AG04449 (cell line): ENCODE measurements at regions not wholly inside any gene's neighbourhood (a gene's known extent, or its start where the extent isn't known, plus 50 kb on each side); places are given as distances from the start of the nearest gene placed in this dataset.

Source experiments
- CTCF ChIA-PET: fragments of 350-600 bp; formaldehyde crosslinking; extraction: SDS; loops from one replicate; lab custom pipeline; 2021; ENCODE audit warnings: antibody characterized with exemption; lab: Yijun Ruan, JAX
- POLR2A ChIA-PET: fragments of 400-600, 350-600 bp; formaldehyde crosslinking; extraction: SDS; loops from one replicate; lab custom pipeline; 2020; ENCODE audit warnings: antibody characterized with exemption, inconsistent platforms; lab: Yijun Ruan, JAX
- DNase-seq: peaks from one replicate; pipeline ENCODE4 v3.0.0-alpha.2; 2010; ENCODE audit warnings: low read depth, low spot score
- H3K4me3 ChIP-seq: 2 replicates; pipeline ENCODE4 v1.5.1; 2011; ENCODE audit warnings: low read depth, mild to moderate bottlenecking, control low read depth, low read length
- TF ChIP-seq, protein P1 (sequence below): IDR thresholded peaks from one replicate; pipeline ENCODE4 v1.5.1; 2011; ENCODE audit warnings: mild to moderate bottlenecking, moderate library complexity, low read length, control low read depth, inconsistent platforms; ENCODE audit not compliant: insufficient read depth; ENCODE audit errors: missing control alignments

DNA sequence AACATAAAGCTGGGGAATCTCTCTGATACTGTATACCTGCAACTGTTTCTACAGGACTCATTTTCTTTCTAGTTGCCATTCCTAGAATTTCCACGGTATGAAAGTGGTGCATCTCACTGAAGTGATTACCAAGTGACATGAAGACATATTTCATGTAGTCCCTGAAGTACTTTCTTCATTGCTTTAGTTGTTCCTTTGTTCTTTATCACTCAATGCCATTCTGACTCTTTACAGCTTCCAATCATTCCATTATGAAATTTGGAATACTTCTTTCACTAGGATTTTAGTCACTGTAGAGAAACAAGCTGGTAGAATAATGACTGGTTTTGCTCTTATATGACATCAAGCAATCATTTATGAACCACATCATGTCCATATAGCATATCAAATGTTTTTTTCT is 645.1 kb downstream of the CDH18 start:
- no peak for DNase-seq
- H3K4me3 ChIP-seq: no peak overlapping the region
- TF ChIP-seq, protein P1, sequence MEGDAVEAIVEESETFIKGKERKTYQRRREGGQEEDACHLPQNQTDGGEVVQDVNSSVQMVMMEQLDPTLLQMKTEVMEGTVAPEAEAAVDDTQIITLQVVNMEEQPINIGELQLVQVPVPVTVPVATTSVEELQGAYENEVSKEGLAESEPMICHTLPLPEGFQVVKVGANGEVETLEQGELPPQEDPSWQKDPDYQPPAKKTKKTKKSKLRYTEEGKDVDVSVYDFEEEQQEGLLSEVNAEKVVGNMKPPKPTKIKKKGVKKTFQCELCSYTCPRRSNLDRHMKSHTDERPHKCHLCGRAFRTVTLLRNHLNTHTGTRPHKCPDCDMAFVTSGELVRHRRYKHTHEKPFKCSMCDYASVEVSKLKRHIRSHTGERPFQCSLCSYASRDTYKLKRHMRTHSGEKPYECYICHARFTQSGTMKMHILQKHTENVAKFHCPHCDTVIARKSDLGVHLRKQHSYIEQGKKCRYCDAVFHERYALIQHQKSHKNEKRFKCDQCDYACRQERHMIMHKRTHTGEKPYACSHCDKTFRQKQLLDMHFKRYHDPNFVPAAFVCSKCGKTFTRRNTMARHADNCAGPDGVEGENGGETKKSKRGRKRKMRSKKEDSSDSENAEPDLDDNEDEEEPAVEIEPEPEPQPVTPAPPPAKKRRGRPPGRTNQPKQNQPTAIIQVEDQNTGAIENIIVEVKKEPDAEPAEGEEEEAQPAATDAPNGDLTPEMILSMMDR: no peak
- POLR2A ChIA-PET: no interaction called here
- CTCF ChIA-PET: no interaction called here

DNA sequence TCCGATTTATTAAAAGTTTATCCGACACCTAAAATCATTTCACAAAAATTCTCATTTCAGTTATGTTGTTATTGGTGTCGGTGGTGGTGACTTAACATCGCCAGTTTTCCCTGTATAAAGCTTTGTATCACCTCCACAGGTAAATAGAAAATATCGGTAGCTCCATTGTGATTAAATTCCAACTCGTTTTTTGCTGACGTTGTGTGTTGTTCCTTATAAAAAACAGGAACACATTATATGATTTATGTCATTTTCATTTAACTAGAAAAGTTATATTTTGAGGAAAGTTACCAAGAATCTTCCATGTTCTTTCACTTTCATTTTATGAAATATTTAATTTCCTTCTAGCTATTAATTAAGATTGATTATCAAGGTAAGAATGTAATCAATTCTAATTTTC is 635.9 kb downstream of the CDH18 start:
- POLR2A ChIA-PET: no interaction called here
- TF ChIP-seq, protein P1: no peak
- CTCF ChIA-PET: no interaction called here

DNA sequence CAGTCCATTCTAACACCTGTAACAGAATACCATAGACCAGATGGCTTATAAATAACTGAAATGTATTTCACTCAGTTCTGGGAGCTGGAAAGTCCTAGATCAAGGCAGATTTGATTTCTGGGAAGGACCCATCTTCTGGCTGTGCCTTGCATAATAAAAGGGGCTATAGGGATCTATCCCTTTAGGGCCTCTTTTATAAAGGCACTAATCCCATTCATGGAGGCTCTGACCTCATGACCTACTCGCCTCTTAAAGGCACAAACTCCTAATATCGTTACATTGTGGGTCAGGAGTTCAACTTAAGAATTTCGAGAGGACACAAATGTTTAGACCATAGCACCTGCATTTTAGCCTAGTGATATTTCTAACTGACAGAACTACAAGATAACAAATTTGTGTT is 619.0 kb downstream of the CDH18 start:
- no peak overlapping the region for H3K4me3 ChIP-seq
- POLR2A ChIA-PET: no interaction called here
- TF ChIP-seq, protein P1: no peak
- no peak for DNase-seq
- CTCF ChIA-PET: no interaction called here

More for the DNA sequence above, 635.9 kb downstream of the CDH18 start:
- H3K4me3 ChIP-seq: no peak overlapping the region
- DNase-seq: no peak

DNA sequence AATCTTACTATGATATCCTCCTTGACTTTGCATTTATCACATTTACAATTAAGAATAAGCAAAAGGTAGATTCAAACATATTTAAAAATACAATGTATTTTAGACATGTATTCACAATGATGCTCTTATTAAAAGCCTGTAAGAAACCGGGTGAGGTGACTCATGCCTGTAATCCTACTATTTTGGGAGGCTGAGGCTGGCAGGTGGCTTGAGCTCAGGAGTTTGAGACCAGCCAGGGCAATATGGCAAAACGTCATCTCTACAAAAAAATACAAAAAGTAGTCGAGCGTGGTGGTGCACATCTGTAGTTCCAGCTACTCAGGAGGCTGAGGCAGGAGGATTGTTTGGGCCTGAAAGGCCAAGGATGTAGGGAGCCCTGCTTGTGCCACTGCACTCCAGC is 618.4 kb downstream of the CDH18 start:
- ChIA-PET POLR2A (no interaction called here), CTCF (no interaction called here)
- TF ChIP-seq, protein P1: no peak
- H3K4me3 ChIP-seq: no peak overlapping the region
- DNase-seq: no peak

DNA sequence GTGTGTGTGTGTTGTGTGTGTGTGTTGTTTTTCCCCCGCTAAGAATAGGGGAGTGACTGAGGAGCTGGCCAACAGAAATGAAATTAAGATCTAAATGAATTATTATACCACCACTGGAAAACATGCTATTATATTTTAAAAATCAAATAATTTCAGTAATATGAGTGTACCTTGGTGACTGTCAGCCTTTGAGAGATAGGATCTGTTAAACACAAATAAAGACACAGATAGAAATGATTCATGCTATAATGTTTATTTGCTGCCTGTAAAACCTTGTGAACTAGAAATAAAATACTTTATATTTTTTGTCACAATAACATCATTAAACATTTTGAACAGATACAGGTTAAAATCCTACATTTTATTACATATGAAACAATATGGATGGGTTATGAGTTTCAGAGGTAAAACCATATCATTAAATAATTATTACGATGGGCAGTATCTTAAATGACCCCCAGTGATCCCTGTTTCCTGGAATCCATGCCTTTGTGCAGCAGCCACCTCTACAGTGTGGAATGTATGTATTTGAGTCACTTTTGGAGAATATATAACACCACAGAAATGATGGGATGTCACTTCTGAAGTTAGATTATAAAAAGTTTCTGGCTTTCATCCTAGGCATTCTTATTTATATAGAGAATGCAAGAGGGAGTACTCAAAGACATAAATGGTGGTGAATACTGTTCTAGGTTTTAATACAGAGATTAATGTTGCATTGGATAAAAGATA is 617.2 kb downstream of the CDH18 start:
- no peak for DNase-seq
- no peak overlapping the region for H3K4me3 ChIP-seq
- ChIA-PET CTCF (no interaction called here), POLR2A (no interaction called here)
- TF ChIP-seq, protein P1: no peak

DNA sequence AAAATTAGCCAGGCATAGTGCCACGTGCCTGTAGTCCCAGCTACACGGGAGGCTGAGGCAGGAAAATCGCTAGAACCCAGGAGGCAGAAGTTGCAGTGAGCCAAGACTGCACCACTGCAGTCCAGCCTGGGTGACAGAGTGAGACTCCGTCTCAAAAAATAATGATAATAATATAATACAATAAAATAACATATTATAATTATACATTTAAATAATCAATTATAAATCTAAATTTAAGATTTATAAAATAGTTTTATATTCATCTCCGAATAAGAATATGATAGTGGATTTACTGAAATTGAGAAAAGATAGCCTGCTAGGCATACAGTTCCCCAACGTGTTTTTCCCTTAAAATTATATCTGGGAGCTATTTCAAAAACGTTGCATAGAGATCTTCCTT is 599.6 kb downstream of the CDH18 start:
- TF ChIP-seq, protein P1: no peak
- CTCF ChIA-PET: no interaction called here
- no peak for DNase-seq
- H3K4me3 ChIP-seq: no peak overlapping the region
- POLR2A ChIA-PET: interaction anchor here (0.6 kb wide), 1 partner anchor 954 kb away, joined by 3 read pairs; no protein-coding TSS in a partner anchor
